T1000 (cell line): ENCODE measurements at regions not wholly inside any gene's neighbourhood (a gene's known extent, or its start where the extent isn't known, plus 50 kb on each side); places are given as distances from the start of the nearest gene placed in this dataset.
"Not testable (repeated sequence)": the region's sequence is repeated elsewhere in the genome, so short reads cannot be mapped to it uniquely, and the experiment has no call there.

Source experiments
- DNase-seq: peaks from one replicate; lab custom pipeline; 2025; ENCODE audit warnings: mixed read lengths; lab: John Stamatoyannopoulos, UW

GRCh38 chr14:105636935-105637334, 110.6 kb downstream of the TMEM121 start:
- DNase-seq, result no peak

GRCh38 chr14:105637345-105637744, 111.0 kb downstream of the TMEM121 start:
- not testable (repeated sequence) for DNase-seq

- not testable (repeated sequence) for DNase-seq
Measured at GRCh38 chr14:105639969-105640931, 113.9 kb downstream of the TMEM121 start.

- no peak for DNase-seq
Measured at GRCh38 chr14:105641075-105641937, 114.9 kb downstream of the TMEM121 start.

- not testable (repeated sequence) for DNase-seq
Measured at GRCh38 chr14:105641951-105642350, 115.6 kb downstream of the TMEM121 start.

GRCh38 chr14:105642486-105642885, 116.1 kb downstream of the TMEM121 start:
- not testable (repeated sequence) for DNase-seq

- not testable (repeated sequence) for DNase-seq
Measured at GRCh38 chr14:105643406-105644052, 117.1 kb downstream of the TMEM121 start.

- DNase-seq, result not testable (repeated sequence)
Measured at GRCh38 chr14:105644053-105644435, 117.7 kb downstream of the TMEM121 start.

GRCh38 chr14:105644457-105644856, 118.1 kb downstream of the TMEM121 start:
- DNase-seq, result not testable (repeated sequence)

- not testable (repeated sequence) for DNase-seq
Measured at GRCh38 chr14:105644891-105645290, 118.5 kb downstream of the TMEM121 start.

- not testable (repeated sequence) for DNase-seq
Measured at GRCh38 chr14:105645389-105645788, 119.0 kb downstream of the TMEM121 start.

GRCh38 chr14:105646175-105646574, 119.8 kb downstream of the TMEM121 start:
- DNase-seq, result no peak

- not testable (repeated sequence) for DNase-seq
Measured at GRCh38 chr14:105646711-105647281, 120.4 kb downstream of the TMEM121 start.

- not testable (repeated sequence) for DNase-seq
Measured at GRCh38 chr14:105647426-105647783, 121.0 kb downstream of the TMEM121 start.

- no peak for DNase-seq
Measured at GRCh38 chr14:105647784-105648608, 121.6 kb downstream of the TMEM121 start.

- not testable (repeated sequence) for DNase-seq
Measured at GRCh38 chr14:105648609-105649535, 122.5 kb downstream of the TMEM121 start.

- not testable (repeated sequence) for DNase-seq
Measured at GRCh38 chr14:105652317-105652716, 125.9 kb downstream of the TMEM121 start.

- not testable (repeated sequence) for DNase-seq
Measured at GRCh38 chr14:105653921-105654320, 127.5 kb downstream of the TMEM121 start.

- not testable (repeated sequence) for DNase-seq
Measured at GRCh38 chr14:105659255-105659654, 132.9 kb downstream of the TMEM121 start.
